ENCODE measurements at regions not wholly inside any gene's neighbourhood (a gene's known extent, or its start where the extent isn't known, plus 50 kb on each side); places are given as distances from the start of the nearest gene placed in this dataset.

DNA sequence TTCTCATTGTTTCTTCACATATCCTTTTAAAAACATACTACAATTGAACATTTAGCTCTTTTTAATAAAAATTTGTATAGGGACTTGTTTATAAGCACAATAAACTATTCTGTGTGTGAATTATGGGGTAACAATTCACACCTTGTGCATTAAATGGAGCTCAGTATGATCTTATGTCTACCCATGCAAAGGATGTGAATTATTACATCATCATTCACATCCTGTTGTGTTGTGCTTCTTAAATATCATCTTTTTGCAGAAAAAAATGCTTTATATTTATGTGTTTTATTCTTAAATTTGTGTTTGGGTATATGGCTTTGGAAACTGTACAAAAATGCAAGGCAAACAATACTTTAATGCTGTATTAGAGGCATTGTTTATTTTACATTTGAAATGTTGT, 96.7 kb upstream of the PABPC4L start:
- no peak for DNase-seq (ENCODE audit: low read depth in 4 of 4, low spot score in 3 of 4)

DNA sequence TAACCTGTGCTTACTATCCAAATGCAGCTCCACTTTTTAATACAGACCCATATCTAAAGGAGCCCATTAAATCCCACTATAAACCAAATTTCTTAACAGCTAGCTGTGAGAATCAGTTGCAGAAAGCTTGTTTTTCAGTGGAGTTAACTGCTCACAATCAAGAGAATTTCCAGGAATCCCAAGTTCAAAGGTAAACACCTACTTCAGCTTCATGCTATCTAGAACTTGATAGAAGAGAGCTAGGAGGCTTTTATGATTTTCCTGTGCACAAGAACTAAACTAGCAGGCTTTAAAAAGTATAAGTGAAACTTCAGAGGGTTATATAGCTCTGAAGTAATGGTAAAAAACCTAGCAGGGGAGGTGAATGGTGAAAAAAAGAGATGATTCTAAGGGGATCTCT, 96.2 kb upstream of the PABPC4L start:
- DNase-seq (ENCODE audit: low read depth in 4 of 4, low spot score in 3 of 4), result no peak

DNA sequence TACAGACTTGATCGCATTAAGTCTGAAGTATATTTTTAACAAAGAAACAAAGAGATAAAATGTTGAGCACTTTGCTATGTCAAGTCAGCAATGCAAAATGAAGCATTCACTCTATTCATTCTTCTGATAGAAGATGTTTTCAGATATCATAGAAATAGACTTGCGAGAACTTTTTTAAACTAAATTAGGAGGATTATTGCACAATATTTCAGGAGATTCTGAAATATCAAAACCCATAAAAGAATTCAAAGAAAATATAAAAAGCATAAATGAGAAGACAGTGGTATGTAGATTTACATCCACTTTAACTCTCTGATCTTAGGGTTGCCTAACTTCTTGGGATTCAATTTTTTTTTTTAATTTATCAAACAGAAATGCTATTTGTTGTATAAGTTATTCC, 81.1 kb upstream of the PABPC4L start:
- DNase-seq (ENCODE audit: low read depth in 4 of 4, low spot score in 3 of 4), result no peak

DNA sequence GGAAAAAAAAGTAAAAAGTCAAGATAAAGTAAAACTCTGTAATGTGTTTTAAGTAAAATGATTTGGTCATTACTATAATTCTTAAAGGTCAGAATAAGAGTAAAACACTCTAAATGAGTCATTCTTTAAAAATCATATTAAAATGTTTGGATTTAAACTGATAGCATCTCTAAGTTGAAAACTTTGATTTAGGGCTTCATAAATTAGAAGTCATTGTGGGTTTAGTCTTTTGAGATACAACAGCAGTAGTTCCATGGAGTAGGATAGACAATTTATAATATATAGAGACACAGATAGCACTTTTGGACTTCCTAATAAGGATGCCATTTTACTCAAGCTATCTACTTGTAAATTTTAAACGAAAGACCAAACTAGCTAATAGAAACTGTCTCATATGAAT, 77.1 kb upstream of the PABPC4L start:
- no peak for DNase-seq (ENCODE audit: low read depth in 4 of 4, low spot score in 3 of 4)

DNA sequence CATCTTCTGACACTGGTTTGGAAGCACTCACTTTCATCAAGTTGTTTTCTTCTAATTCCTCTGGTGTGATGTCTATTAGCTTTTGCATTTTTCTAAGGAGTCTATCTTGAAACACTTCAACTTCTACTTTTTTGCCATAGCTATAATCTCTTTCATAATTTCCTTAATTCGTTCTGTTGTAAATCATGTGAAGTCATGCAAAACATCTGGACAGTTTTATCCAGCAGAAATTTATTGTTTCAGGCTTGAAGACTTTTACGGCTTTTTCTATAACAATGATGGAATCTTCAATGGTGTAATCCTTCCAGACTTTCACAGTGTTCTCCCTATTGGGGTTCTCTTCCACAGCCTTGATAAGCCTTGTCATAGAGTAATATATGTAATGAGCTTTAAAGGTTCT, 74.9 kb upstream of the PABPC4L start:
- no peak for DNase-seq (ENCODE audit: low read depth in 4 of 4, low spot score in 3 of 4)

DNA sequence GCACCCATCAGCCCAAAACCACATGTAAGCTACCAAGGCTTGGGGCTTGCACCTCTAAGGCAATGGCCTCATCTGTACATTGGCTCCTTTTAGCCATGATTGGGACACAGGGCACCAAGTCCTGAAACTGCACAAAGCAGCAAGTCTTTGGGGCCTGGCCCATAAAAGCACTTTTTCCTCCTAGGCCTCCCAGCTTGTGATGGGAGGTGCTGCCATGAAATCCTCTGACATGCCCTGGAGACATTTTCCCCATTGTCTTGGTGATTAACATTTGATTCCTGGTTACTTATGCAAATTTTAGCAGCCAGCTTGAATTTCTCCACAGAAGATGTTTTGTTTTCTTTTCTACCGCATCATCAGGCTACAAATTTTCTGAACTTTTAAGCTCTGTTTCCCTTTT, 58.5 kb upstream of the PABPC4L start:
- DNase-seq (ENCODE audit: low read depth in 4 of 4, low spot score in 3 of 4), result no peak

Measured in left renal pelvis (tissue), 4 donors.